ENCODE measurements at regions not wholly inside any gene's neighbourhood (a gene's known extent, or its start where the extent isn't known, plus 50 kb on each side); places are given as distances from the start of the nearest gene placed in this dataset.

GRCh38 chr10:131762789-131763696, 137.8 kb upstream of the PPP2R2D start:
- no peak for DNase-seq

DNA sequence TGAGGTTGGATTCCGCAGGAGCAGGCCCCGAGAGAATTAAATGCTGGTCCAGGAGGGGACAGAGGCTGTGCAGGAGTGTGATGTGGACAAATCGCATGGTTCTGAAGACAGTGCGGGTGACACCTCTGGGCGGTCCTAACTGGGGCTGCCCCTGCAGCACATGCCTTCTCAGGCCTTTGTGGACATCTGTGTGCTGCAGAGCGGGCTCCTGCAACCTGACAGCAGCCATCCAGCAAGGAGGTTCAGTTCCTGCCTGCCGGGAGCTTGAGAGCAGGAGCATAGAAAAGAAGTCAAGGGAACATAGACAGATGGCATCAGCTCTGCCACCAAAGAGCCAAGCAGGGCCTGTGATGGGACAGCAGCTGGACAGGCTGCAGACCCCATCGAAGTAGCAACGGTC, 135.9 kb upstream of the PPP2R2D start:
- DNase-seq: no peak

DNA sequence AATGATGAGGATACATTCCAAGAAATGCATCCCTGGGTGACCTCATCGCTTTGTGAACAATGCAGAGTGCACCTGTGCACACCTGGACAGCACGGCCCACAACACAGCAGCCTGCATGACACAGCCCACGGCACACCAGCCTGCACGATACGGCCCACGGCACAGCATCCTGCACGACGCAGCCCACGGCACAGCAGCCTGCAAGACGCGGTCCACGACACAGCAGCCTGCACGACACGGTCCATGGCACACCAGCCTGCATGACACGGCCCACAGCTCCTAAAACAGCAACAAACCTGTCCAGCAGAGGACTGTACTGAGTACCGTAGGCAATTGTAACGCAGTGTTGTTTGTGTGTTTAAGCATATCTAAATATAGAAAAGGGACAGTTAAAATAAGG, 134.7 kb upstream of the PPP2R2D start:
- no peak for DNase-seq

- no peak for DNase-seq
Measured at GRCh38 chr10:131767716-131768115, 133.1 kb upstream of the PPP2R2D start.

GRCh38 chr10:131769571-131770410, 131.0 kb upstream of the PPP2R2D start:
- DNase-seq: no peak

GRCh38 chr10:131770946-131771633, 129.7 kb upstream of the PPP2R2D start:
- DNase-seq: no peak

GRCh38 chr10:131771634-131772358, 129.0 kb upstream of the PPP2R2D start:
- DNase-seq: no peak

DNA sequence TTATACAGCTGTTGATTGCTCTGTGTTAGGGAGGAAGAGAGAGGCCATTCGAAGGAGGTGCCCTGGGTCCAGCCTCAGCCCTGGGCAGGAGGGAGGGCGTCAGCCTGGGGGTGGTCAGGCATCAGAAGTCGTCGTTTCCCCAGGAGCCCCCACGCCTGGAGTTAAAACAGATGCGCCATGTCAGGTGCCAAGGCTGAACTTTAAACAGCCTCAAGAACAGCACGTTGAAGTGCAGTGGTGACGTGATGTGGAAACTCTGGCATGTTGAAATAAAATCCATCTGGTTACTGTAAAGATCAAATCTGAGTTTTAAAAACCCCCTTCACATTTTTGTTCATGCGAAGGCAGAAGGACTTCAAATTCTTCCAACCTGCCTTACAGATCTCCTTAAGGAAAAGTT, 128.4 kb upstream of the PPP2R2D start:
- DNase-seq: no peak

- no peak for DNase-seq
Measured at GRCh38 chr10:131773370-131774343, 127.2 kb upstream of the PPP2R2D start.

GRCh38 chr10:131774681-131775085, 126.1 kb upstream of the PPP2R2D start:
- no peak for DNase-seq

GRCh38 chr10:131775433-131775832, 125.4 kb upstream of the PPP2R2D start:
- no peak for DNase-seq

DNA sequence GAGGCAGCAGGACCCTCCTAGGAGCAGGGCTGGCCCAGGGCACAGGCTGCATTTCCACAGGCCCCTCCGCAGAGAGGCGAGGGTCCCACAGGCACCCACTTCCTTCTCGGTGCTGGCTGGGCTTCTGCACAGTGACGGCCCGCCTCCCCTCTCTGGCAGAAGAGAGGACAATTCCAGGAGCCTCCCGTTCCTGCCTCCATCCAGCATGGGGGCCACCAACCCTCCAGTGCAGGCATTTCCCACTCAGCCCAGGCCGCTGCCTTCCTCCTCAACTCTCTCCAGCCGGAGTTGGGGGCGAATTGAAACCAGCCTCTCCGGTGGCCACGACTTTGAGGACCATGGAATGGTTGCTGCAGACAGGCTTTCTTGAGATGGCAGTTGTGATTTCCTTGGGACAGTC, 125.0 kb upstream of the PPP2R2D start:
- no peak for DNase-seq

GRCh38 chr10:131776496-131776895, 124.3 kb upstream of the PPP2R2D start:
- DNase-seq: no peak

DNA sequence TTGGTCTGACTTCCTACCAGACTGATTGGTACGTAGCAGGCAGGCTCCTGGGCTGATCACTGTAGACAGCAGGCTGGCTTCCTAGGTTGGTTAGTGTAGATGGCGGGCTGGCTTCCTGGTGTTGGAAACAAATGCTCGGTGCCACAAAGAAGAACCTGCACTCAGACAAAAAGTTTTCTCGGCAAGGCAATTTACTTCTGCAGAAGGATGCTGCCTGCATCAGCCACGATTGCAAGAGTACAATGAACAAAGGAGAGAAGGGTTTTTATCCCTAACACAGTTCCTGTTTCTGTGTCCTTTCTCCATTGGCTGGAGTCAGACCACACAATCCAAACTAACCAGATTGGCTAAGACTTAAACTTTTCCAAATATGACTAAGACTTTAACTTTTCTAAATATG, 123.6 kb upstream of the PPP2R2D start:
- DNase-seq: no peak

DNA sequence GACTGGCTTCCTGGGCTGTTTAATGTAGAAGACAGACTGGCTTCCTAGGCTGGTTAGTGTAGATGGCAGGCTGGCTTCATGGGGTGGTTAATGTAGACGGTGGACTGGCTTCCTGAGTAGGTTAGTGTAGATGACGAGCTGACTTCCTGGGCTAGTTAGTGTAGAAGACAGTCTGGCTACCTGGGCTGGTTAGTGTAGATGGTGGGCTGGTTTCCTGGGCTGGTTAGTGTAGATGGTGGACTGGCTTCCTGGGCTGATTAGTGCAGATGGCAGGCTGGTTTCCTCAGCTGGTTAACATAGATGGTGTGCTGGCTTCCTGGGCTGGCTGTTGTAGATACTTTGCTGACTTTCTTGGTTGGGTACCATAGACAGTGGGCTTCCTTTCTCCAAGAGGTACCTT, 122.9 kb upstream of the PPP2R2D start:
- no peak for DNase-seq

DNA sequence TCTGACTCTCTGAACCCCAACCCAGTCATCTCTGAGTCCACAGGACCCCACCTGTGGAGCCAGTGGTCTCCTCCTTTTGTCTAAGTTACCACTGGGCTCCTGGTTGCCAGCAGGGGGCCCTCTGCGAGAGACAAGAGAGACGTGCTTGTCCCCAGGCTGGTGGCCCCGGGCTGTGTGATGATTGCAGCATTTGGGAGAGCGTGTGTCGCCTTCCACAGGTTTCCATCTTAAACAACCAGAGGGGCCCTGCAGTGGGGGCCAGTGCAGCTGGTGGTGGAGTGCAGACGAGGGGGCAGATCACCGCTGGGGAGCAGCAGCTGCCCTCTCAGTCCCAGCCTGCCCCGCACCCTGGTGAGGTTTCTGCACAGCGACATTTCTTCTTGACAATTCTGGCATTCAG, 122.4 kb upstream of the PPP2R2D start:
- no peak for DNase-seq

DNA sequence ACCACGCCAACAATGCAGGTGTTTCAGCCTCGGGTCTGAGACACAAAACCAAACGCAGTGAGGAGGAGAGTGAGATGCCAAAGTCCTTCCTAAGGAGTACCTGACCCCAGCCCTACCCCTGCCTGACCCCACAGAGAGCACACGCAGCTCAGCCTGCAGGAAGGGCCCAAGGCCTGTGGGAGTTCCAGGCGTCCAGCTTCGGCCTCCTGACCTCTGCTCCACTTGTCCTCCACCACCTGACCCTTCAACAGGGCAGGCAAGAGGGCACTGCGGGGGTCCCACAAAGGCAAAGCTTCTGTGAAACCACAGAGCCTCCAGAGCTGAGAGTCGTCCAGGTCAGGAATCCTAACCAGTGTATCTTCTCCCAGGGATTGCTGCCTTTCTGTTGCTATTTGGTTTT, 122.0 kb upstream of the PPP2R2D start:
- DNase-seq: no peak

DNA sequence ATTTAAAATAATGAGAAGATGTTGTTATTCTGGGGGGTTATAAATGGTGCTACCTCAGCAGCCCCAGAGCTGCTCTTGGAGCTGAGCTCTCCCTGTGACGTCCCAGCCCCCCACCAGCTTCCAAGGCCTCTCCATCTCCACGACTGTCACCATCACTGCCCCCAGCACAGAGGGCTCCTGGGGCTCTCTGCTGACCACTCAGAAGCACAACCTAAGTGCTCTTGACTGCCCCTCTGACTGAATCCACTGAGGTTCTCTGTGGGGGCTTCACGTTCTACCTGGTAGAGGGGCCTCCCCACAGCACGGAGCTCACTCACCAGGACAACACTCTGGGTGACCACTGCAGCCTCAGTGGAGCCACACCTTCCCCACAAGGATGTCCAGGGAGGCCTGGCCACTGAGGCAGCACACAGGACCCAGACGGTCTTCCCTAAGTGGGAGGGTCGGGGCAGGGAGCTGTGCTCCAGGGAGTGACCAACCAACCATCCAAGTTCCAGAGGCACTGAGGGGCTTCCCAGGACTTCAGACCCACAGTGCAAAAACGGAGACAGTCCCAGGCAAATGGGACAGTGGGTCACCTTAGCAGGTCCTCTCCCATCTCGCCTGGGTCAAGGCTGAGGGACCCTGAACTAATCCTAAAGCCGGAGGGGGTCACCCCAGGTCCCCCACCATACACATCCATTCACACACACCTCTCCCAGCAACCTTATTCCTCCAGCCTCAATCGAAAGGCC, 121.0 kb upstream of the PPP2R2D start:
- DNase-seq: no peak

- no peak for DNase-seq
Measured at GRCh38 chr10:131781076-131781475, 119.7 kb upstream of the PPP2R2D start.

Measured in nucleus accumbens (tissue), 56 donors.